Amygdala (tissue), 56 donors: ENCODE measurements at regions not wholly inside any gene's neighbourhood (a gene's known extent, or its start where the extent isn't known, plus 50 kb on each side); places are given as distances from the start of the nearest gene placed in this dataset.

Experiments
- DNase-seq, 56 donors: peaks; one replicate each; lab custom pipeline; 2025; lab: John Stamatoyannopoulos, UW

GRCh38 chr9:70478963-70479641 lies 64.6 kb upstream of the KLF9 start:
- no peak for DNase-seq

DNA sequence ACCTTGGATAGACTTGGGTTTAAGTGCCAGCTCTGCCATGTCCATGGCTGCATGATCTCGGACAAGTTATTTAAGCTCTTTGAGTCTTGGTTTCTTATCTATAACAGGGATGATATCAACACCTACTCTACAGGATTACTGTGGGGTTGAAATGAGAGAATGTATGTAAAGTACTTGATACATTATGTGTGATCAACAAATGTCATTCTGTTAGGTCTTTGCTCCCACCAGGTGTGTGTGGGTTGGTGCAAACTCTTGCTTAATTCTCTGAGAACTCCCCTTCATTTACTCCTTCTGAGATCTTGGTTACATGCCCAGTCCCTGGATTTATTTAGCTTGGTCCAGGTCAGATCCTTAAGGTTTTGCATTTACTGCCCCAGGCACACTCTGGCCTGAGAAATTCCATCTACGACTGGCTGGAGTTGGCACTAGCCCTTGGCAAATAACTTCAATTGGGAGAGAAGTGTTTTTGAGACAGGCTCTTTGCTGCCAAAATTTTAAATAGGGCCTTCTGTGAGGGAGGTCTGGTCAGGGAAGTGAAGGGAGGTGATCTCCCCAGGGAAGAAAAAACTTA lies 63.5 kb upstream of the KLF9 start:
- DNase-seq: peak in 8 of 56 donors; percentile 10 to 52 (median 29)

GRCh38 chr9:70477146-70477745 lies 62.8 kb upstream of the KLF9 start:
- DNase-seq: no peak

GRCh38 chr9:70475211-70475610 lies 60.8 kb upstream of the KLF9 start:
- DNase-seq: no peak

DNA sequence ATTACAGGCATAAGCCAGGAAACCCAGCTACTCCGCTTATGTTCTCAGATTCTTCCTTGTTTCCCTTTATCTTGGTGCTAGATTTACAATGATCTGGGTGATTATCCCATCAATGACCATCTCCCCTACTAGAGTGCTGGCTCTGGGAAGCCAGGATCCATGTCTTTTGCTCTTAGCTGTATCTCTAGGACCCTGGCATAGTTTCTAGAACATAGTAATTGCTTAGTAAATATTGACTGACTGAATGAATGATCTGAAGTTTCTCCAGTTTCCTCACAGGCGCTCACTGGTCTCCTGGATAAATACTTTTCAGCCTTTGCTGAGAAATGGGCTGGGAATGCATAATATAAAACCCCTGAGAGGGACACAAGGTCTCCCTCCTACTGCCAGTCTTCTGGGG lies 60.0 kb upstream of the KLF9 start:
- DNase-seq: no peak

DNA sequence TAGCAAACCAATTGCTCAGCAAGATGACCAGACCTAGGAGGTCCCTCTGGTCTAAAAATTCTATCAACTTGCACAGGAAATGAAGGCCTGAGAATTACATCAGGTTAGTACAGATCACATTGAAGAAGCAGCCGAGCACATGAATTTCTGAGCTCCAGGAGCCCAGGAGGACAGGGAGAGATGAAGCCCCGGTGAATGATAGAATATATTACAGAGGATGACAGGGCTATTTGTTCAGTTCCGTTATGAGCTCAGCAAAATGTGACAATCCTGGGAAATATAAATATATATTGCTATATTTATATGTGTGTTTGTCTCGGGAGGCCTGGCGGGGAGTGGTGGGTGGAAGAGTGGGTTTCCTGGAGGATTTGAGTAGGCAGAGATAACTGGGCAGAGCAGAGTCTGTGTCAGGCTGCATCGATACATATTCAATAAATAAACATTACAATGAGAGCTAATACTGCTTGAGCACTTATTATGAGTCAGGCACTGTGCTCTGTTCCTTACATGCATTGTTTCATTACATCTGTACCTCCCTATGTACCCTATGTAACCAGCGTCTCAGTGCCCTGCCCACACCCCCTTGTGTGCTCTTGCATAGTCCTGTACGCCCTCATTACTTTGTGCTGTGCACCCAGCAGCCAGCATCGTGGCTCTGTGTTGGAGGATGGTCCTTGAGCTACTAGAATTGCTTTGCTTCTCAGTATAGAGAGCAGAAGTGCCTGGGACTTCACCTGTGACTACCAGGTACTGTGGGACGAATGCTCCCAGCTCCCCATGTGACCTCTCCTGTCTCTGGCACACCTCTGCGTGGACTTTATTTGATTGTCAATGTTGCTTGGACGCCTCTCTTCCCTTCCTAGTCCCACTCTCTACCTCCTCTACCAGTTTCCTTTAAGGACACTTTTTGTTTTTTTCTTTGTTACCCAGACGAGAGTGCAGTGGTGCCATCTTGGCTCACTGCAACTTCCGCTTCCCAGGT lies 58.1 kb upstream of the KLF9 start:
- no peak for DNase-seq

GRCh38 chr9:70470050-70471015 lies 55.9 kb upstream of the KLF9 start:
- DNase-seq: peak in 1 of 56 donors; percentile 20

- no peak for DNase-seq
Measured at GRCh38 chr9:70468291-70468690, 53.8 kb upstream of the KLF9 start.

- peak in 3 of 56 donors; percentile 13 to 27 (median 15) for DNase-seq
Measured at GRCh38 chr9:70466976-70467561, 52.6 kb upstream of the KLF9 start.

GRCh38 chr9:70465904-70466303 lies 51.4 kb upstream of the KLF9 start:
- DNase-seq: no peak

DNA sequence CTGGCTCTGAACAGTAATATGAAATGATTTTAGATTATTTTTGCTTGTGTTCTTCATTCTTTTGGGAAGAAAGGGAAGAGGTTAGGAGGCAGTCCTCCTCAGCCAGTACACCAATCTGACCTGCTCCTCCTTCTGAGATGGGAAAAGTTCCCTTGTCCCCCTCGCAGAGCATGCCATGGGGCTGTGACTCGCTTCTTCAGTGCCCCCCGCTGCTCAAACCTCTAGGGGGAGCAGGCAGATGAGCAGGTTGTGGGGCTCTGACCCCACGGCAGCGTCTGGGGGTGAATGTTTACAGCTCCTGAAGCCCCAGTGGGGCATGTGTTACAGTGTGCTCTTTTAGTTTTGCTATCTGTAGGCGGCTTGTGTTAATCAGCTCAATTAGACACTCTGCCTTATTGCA lies 50.9 kb upstream of the KLF9 start:
- DNase-seq: no peak
